ENCODE measurements at regions not wholly inside any gene's neighbourhood (a gene's known extent, or its start where the extent isn't known, plus 50 kb on each side); places are given as distances from the start of the nearest gene placed in this dataset.

GRCh38 chr12:23113781-23114180 is 488.8 kb downstream of the ETNK1 start:
- H3K79me2 ChIP-seq (ENCODE audit: insufficient read depth, low read depth, low read length): no peaks in the 10 kb centered on the region
- H3K36me3 ChIP-seq (ENCODE audit: insufficient read depth, low read length): no peaks in the 10 kb centered on the region
- H3K4me3 ChIP-seq (ENCODE audit: low read depth, low read length, poor library complexity, severe bottlenecking): no peak overlapping the region
- TF ChIP-seq, protein P1, sequence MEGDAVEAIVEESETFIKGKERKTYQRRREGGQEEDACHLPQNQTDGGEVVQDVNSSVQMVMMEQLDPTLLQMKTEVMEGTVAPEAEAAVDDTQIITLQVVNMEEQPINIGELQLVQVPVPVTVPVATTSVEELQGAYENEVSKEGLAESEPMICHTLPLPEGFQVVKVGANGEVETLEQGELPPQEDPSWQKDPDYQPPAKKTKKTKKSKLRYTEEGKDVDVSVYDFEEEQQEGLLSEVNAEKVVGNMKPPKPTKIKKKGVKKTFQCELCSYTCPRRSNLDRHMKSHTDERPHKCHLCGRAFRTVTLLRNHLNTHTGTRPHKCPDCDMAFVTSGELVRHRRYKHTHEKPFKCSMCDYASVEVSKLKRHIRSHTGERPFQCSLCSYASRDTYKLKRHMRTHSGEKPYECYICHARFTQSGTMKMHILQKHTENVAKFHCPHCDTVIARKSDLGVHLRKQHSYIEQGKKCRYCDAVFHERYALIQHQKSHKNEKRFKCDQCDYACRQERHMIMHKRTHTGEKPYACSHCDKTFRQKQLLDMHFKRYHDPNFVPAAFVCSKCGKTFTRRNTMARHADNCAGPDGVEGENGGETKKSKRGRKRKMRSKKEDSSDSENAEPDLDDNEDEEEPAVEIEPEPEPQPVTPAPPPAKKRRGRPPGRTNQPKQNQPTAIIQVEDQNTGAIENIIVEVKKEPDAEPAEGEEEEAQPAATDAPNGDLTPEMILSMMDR (conservative IDR thresholded peaks at IDR 0.05; ENCODE audit: low read length): no peak
- TF ChIP-seq EZH2phosphoT487 (IDR thresholded peaks at IDR 0.05; ENCODE audit: borderline replicate concordance, low read depth, low read length): no peak
- H3K27ac ChIP-seq (ENCODE audit: low read depth, low read length, poor library complexity, severe bottlenecking): no peak overlapping the region
- POLR2A ChIA-PET: interaction anchor here (0.9 kb wide), 1 partner anchor 12 kb away, joined by 4 read pairs; no protein-coding TSS in a partner anchor
- H4K20me1 ChIP-seq (ENCODE audit: insufficient read depth, low read length): no peaks in the 10 kb centered on the region
- CTCF ChIA-PET (ENCODE audit: unreplicated experiment): no interaction called here
- no peaks in the 10 kb centered on the region for H3K4me1 ChIP-seq (ENCODE audit: insufficient read depth, low read length, poor library complexity, severe bottlenecking)
- no TSS peak for BruUV-seq (replicated peaks)
- no peaks in the 10 kb centered on the region for H3K9me3 ChIP-seq (ENCODE audit: low read length)
- no peak overlapping the region for H2AFZ ChIP-seq (ENCODE audit: low read length)
- H3K4me2 ChIP-seq (ENCODE audit: low read length): no peak overlapping the region
- DNase-seq (ENCODE audit: low spot score): no peak
- H3K9me2 ChIP-seq (ENCODE audit: insufficient read depth, low read length): no peaks in the 10 kb centered on the region
- intact Hi-C loops (cut with micrococcal nuclease; ENCODE audit: unreplicated experiment): no loop called here

GRCh38 chr12:23115984-23116383 is 491.0 kb downstream of the ETNK1 start:
- Histone ChIP-seq H2AFZ (ENCODE audit: low read length) (no peak overlapping the region), H3K9me3 (ENCODE audit: low read length) (no peaks in the 10 kb centered on the region), H3K36me3 (ENCODE audit: insufficient read depth, low read length) (no peaks in the 10 kb centered on the region), H3K27ac (ENCODE audit: low read depth, low read length, poor library complexity, severe bottlenecking) (no peak overlapping the region), H3K79me2 (ENCODE audit: insufficient read depth, low read depth, low read length) (no peaks in the 10 kb centered on the region), H3K4me1 (ENCODE audit: insufficient read depth, low read length, poor library complexity, severe bottlenecking) (no peaks in the 10 kb centered on the region), H3K9me2 (ENCODE audit: insufficient read depth, low read length) (no peaks in the 10 kb centered on the region), H3K4me3 (ENCODE audit: low read depth, low read length, poor library complexity, severe bottlenecking) (no peak overlapping the region), H3K4me2 (ENCODE audit: low read length) (no peak overlapping the region), H4K20me1 (ENCODE audit: insufficient read depth, low read length) (no peaks in the 10 kb centered on the region)
- DNase-seq (ENCODE audit: low spot score): no peak
- intact Hi-C loops (cut with micrococcal nuclease; ENCODE audit: unreplicated experiment): no loop called here
- ChIA-PET POLR2A (interaction anchor here (1.1 kb wide), 1 partner anchor 18 kb away, joined by 3 read pairs; no protein-coding TSS in a partner anchor), CTCF (ENCODE audit: unreplicated experiment) (no interaction called here)
- no TSS peak for BruUV-seq (replicated peaks)
- TF ChIP-seq, protein P1 (conservative IDR thresholded peaks at IDR 0.05; ENCODE audit: low read length): no peak
- TF ChIP-seq EZH2phosphoT487 (IDR thresholded peaks at IDR 0.05; ENCODE audit: borderline replicate concordance, low read depth, low read length): no peak

- POLR2A ChIA-PET: no interaction called here
These were observed 501.8 kb downstream of the ETNK1 start for GRCh38 chr12:23126794-23127193.

More at GRCh38 chr12:23126794-23127193, 501.8 kb downstream of the ETNK1 start:
- no peak for TF ChIP-seq EZH2phosphoT487 (IDR thresholded peaks at IDR 0.05; ENCODE audit: borderline replicate concordance, low read depth, low read length)
- TF ChIP-seq, protein P1 (conservative IDR thresholded peaks at IDR 0.05; ENCODE audit: low read length): 0 out of 2 replicates have a peak, but pooled peaks have one; percentile 12
- Histone ChIP-seq H3K79me2 (ENCODE audit: insufficient read depth, low read depth, low read length) (no peaks in the 10 kb centered on the region), H3K36me3 (ENCODE audit: insufficient read depth, low read length) (no peaks in the 10 kb centered on the region), H2AFZ (ENCODE audit: low read length) (no peak overlapping the region), H4K20me1 (ENCODE audit: insufficient read depth, low read length) (no peaks in the 10 kb centered on the region), H3K9me3 (ENCODE audit: low read length) (no peaks in the 10 kb centered on the region), H3K4me3 (ENCODE audit: low read depth, low read length, poor library complexity, severe bottlenecking) (no peak overlapping the region), H3K4me1 (ENCODE audit: insufficient read depth, low read length, poor library complexity, severe bottlenecking) (no peaks in the 10 kb centered on the region), H3K4me2 (ENCODE audit: low read length) (no peak overlapping the region), H3K27ac (ENCODE audit: low read depth, low read length, poor library complexity, severe bottlenecking) (no peak overlapping the region), H3K9me2 (ENCODE audit: insufficient read depth, low read length) (no peaks in the 10 kb centered on the region)
- CTCF ChIA-PET (ENCODE audit: unreplicated experiment): no interaction called here
- BruUV-seq (replicated peaks): no TSS peak
- intact Hi-C loops (cut with micrococcal nuclease; ENCODE audit: unreplicated experiment): no loop called here
- no peak for DNase-seq (ENCODE audit: low spot score)
